HL-60/S4 (cell line): ENCODE measurements at regions not wholly inside any gene's neighbourhood (a gene's known extent, or its start where the extent isn't known, plus 50 kb on each side); places are given as distances from the start of the nearest gene placed in this dataset.
"Not testable (repeated sequence)": the region's sequence is repeated elsewhere in the genome, so short reads cannot be mapped to it uniquely, and the experiment has no call there.

Experiments
- in situ Hi-C: fragments of 300-500 bp; cut with MboI; formaldehyde crosslinking; loops from 2 replicates; pipeline ENCODE4 v1.14.3; 2022; ENCODE audit warnings: low sequenced_read_pairs

- in situ Hi-C loops, result no loop called here
Measured at GRCh38 chr16:87007907-87008306, 309.3 kb downstream of the C16orf95 start.

- in situ Hi-C loops, result no loop called here
Measured at GRCh38 chr16:87008664-87009063, 308.5 kb downstream of the C16orf95 start.

GRCh38 chr16:87012954-87013938, 303.9 kb downstream of the C16orf95 start:
- in situ Hi-C loops, result no loop called here

DNA sequence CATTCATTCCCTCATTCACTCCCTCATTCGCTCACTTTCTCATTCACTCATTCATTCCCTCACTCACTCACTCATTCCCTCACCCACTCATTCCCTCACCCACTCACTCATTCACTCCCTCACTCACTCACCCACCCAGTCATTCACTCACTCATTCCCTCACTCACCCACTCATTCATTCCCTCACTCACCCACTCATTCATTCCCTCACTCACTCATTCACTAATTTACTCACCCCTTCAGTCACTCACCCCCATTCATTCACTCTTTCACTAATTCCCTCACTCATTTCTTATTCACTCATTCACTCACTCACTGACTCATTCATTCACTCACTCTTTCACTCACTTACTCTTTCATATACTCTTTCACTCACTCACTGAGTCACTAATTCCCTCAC, 303.1 kb downstream of the C16orf95 start:
- in situ Hi-C loops, result no loop called here

GRCh38 chr16:87015021-87015420, 302.2 kb downstream of the C16orf95 start:
- in situ Hi-C loops, result no loop called here

DNA sequence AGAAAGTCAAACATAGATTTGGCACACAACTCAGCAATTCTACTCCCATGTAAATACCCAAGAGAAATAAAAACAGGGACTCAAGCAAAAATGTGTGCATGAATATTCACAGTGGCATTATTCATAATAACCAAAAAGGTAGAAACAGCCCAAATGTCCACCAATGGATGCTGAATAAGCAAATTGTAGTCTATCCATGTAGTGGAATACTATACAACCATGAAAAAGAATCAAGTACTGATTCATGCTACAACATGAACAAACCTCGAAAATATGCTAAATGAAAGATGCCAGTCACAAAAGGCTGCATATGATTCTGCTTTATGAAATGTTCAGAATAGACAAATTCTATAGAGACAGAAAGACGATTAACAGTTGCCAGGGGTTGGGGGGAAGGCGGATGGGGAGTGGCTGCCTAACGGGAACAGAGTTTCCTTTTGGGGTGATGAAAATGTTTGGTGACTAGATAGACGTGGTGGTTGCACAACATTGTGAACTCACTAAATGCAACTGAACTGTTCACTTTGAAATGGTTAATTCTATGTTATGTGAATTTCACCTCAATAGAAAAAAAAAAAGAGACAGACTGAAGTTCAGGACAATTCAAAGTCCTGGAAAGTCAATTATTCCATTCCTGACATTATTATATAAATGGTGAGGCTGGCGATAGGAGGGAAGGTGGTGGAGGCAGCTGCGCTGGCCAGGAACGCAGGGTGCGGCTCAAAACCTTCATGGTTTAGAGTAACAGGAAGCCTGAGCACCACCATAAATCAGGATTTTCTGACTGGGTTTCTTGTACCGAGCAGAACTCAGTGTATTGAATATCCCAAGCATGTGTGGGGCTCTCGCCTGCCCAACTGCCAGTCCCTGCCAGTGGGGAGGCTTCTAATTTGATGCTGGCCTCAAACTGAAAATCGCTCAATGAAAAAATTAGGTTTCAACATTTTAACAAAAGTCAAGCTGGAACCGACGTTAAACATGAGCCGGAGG, 300.9 kb downstream of the C16orf95 start:
- in situ Hi-C loops, result no loop called here

- in situ Hi-C loops, result no loop called here
Measured at GRCh38 chr16:87017371-87018012, 299.7 kb downstream of the C16orf95 start.

DNA sequence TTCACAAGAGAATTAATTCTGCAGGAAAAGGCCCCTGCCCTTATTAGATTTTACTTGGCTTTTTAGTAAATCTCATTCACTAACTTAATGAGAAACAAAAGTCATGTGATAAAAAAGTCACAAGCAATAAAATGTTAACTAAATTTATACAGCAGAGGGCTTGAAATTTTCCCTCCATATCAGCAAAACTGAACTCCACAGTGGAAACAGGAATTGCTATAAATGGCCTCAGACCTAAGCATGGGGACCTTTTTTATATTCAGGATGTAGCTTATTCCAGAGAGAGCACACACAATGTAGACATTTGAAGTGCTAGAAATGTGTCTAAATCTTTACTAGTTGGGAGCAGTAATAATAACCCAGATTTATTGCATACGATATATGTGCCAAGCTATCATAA, 291.5 kb downstream of the C16orf95 start:
- in situ Hi-C loops, result no loop called here

DNA sequence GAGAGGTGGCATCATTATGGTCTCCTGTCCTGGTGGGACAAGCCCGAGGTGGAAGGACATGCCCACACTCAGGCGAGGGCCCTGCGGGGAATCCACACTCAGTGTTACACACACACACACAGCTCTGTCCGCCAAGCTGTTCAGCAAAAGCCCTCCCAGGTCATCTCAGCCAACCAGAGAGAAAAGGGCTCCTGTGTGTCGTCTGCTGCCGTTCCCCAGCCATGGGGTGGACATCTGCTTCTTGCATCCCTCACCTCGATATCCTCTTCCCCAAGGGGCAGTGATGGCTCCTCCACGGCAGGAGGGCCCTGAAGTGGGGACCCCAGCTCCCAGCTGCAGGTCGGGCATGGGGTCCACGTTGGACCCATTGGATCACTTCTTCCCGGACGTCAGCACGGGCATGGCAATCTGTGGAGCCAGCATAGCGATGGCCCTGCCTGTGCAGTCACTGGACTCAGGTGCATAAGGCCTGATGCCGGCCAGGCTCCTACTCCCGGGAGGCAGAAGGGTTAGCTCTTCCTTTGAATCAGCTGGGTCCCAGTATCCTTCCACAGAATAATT, 290.1 kb downstream of the C16orf95 start:
- in situ Hi-C loops, result no loop called here

DNA sequence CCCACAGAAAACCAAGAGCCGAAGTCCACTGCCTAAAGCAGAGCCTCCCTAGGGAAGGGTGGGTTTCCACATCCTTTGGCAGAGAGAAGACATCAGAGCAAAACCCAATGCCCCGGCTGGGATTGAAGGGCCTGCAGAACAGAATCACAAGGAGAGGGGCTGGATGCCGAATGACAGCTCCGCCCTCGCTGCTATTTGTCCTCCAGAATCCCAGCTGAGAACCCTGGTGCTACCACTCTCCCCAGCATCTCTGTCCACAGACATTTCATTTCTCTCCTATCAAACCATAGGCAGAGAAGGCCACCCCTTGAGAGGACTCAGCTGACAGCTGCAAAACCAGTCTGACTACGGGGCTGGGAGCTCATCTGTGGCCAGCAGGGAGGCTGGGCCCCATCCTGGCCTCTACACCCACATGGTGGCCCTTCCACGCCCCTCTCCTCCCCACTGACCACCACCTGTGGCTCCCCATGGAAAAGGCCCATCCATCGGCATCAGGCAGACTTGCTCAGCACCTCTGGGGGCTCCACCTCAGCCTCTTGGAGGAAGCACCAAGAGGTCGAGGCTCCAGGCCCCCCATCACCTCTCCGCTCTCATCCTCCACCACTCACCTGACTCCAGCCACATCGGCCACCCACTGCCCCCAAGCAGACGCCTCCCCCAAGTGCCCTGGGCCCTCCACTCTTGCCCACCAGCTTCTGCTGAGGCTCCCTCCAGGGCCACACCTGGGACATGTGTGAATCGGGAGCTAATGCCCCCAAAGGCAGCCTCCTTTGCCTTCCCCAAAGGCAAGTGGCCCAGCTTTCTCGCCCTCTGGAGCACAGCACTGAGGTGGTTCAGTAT, 288.5 kb downstream of the C16orf95 start:
- in situ Hi-C loops, result no loop called here

DNA sequence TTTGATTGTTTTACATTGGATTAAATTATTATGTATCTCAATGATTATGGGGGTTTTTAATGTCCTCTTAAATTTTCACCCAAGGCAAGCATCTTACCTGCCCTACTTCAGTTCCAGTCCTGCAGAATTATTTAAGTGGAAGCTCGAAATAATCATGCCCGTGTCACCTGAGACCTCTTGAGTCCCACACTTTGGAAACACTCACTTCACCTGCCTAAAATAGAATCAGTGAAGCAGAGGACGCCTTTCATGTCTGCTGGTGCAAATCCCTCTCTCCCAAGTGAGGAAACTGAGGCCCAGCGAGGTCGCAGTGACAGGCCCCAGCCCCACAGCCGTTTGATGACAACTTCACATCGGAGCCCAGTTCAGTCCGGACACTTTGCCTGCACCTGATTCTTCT, 284.6 kb downstream of the C16orf95 start:
- in situ Hi-C loops, result no loop called here

DNA sequence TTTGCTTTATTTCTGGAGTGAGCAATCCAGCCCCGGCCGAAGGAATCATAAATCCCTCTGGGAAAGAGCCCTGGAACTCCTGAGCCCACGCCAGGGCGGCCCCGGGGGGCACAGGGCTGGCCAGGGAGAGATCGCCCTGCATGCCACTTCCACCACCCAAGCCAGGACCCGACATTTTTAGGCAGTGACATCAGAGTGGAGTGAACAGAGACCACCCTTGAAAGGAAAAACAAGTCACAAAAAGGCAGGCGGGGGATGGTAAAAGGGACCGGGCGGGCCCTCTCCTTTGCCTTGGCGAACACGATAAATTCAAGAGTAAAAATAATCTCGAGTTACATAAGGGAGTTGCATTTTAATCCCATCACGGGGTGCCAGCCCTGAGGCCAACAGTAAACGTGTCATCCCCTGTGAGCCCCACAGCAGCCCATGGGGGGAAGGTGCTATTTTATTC, 284.1 kb downstream of the C16orf95 start:
- in situ Hi-C loops, result no loop called here

GRCh38 chr16:87033541-87034300, 283.5 kb downstream of the C16orf95 start:
- in situ Hi-C loops, result no loop called here

DNA sequence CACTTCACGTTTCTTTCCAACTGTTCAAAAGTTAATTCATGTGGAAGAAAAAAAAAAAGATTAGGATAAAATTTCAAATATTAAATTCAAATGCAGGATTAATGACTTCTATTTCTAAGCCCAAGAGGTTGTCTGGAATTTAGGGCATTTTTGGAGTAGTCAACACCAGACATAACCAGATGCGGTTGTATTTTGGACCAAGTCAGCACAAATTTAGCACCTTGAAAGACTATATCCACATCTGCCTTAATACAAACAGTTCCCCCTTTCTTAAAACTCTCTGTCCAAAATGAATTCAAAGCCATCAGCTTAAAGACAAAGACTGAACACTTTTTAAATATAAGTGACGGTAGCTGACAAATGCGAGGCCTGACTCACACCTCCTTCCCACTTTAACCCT, 282.9 kb downstream of the C16orf95 start:
- in situ Hi-C loops, result no loop called here

- in situ Hi-C loops, result no loop called here
Measured at GRCh38 chr16:87035053-87035452, 282.1 kb downstream of the C16orf95 start.

- in situ Hi-C loops, result no loop called here
Measured at GRCh38 chr16:87037012-87037411, 280.2 kb downstream of the C16orf95 start.

DNA sequence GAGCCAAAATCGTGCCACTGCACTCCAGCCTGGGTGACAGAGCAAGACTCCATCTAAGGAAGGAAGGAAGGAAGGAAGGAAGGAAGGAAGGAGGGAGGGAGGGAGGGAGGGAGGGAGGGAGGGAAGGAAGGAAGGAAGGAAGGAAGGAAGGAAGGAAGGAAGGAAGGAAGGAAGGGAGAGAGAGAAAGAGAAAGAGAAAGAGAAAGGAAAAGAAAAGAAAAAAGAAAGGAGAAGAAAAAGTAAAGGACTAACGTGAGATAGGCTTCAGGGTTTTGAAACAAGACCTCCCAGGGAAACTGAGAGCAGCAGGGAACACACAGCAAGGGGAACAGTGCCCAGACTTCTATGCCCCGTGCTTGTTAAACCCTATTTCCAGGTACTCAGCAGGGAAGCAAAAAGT, 278.7 kb downstream of the C16orf95 start:
- in situ Hi-C loops, result not testable (repeated sequence)

GRCh38 chr16:87040169-87041117, 276.7 kb downstream of the C16orf95 start:
- in situ Hi-C loops, result no loop called here
